Astrocyte of the cerebellum (primary cell): ENCODE measurements at regions not wholly inside any gene's neighbourhood (a gene's known extent, or its start where the extent isn't known, plus 50 kb on each side); places are given as distances from the start of the nearest gene placed in this dataset.
"Not testable (repeated sequence)": the region's sequence is repeated elsewhere in the genome, so short reads cannot be mapped to it uniquely, and the experiment has no call there.

Experiments used
- DNase-seq: peaks from one replicate; pipeline ENCODE4 v3.0.0-alpha.2; 2011; ENCODE audit warnings: low read depth
- H3K4me3 ChIP-seq: 2 replicates; pipeline ENCODE4 v1.5.1; 2011; ENCODE audit warnings: mild to moderate bottlenecking, low read depth, low read length, moderate library complexity
- CTCF ChIP-seq: IDR thresholded peaks from 2 replicates; pipeline ENCODE4 v1.5.1; 2012; ENCODE audit warnings: low read length, low read depth, moderate library complexity, mild to moderate bottlenecking; ENCODE audit errors: missing control alignments
- in situ Hi-C: cut with HindIII; loops from 2 replicates; pipeline ENCODE4 v1.10.0; 2017; ENCODE audit warnings: low sequenced_read_pairs

GRCh38 chr4:18185491-18185890, 163.9 kb upstream of the LCORL start:
- no peak for TF ChIP-seq CTCF
- no peak for DNase-seq
- H3K4me3 ChIP-seq: no peak overlapping the region
- in situ Hi-C loops: no loop called here

GRCh38 chr4:18180892-18181291, 159.3 kb upstream of the LCORL start:
- H3K4me3 ChIP-seq: no peak overlapping the region
- in situ Hi-C loops: no loop called here
- no peak for DNase-seq
- no peak for TF ChIP-seq CTCF

- H3K4me3 ChIP-seq: no peak overlapping the region
- no peak for TF ChIP-seq CTCF
- no peak for DNase-seq
- in situ Hi-C loops: no loop called here
Observed at GRCh38 chr4:18180122-18180521, 158.6 kb upstream of the LCORL start.

GRCh38 chr4:18171896-18172295, 150.3 kb upstream of the LCORL start:
- no peak overlapping the region for H3K4me3 ChIP-seq
- no peak for DNase-seq
- TF ChIP-seq CTCF: no peak
- in situ Hi-C loops: no loop called here

GRCh38 chr4:18167831-18168230, 146.3 kb upstream of the LCORL start:
- in situ Hi-C loops: no loop called here
- no peak for DNase-seq
- no peak overlapping the region for H3K4me3 ChIP-seq
- TF ChIP-seq CTCF: no peak

GRCh38 chr4:18166925-18167324, 145.4 kb upstream of the LCORL start:
- DNase-seq: no peak
- no peak for TF ChIP-seq CTCF
- H3K4me3 ChIP-seq: no peak overlapping the region
- in situ Hi-C loops: no loop called here

- no peak for TF ChIP-seq CTCF
- H3K4me3 ChIP-seq: no peak overlapping the region
- in situ Hi-C loops: no loop called here
- DNase-seq: no peak
Observed at GRCh38 chr4:18162453-18162852, 140.9 kb upstream of the LCORL start.

GRCh38 chr4:18159117-18159912, 137.8 kb upstream of the LCORL start:
- DNase-seq, H3K4me3 ChIP-seq, in situ Hi-C loops: not testable (repeated sequence)
